Lower leg skin (tissue), 3 donors: ENCODE measurements at regions not wholly inside any gene's neighbourhood (a gene's known extent, or its start where the extent isn't known, plus 50 kb on each side); places are given as distances from the start of the nearest gene placed in this dataset.

Experiments
- CTCF ChIP-seq, 3 donors: fragments of 450-650 bp; IDR thresholded peaks; one replicate each; pipeline ENCODE4 v1.5.1; 2016; ENCODE audit warnings: antibody characterized with exemption in 3 of 3, mild to moderate bottlenecking in 3 of 3, moderate library complexity in 2 of 3
- POLR2A ChIP-seq, 2 donors: fragments of 450-650 bp; IDR thresholded peaks; one replicate each; pipeline ENCODE4 v1.6.1; 2016 to 2017; ENCODE audit warnings: antibody characterized with exemption in 2 of 2, mild to moderate bottlenecking in 1 of 2, moderate library complexity in 1 of 2

GRCh38 chr6:170031684-170032121 lies 259.2 kb downstream of the DLL1 start:
- TF ChIP-seq CTCF (IDR thresholded peaks at IDR 0.05), result no peak
- TF ChIP-seq POLR2A (IDR thresholded peaks at IDR 0.05), result no peak
